GM23338 (cell line): ENCODE measurements at regions not wholly inside any gene's neighbourhood (a gene's known extent, or its start where the extent isn't known, plus 50 kb on each side); places are given as distances from the start of the nearest gene placed in this dataset.

Experiments
- CREB1 ChIP-seq: fragments of 250-450 bp; sonication (Bioruptor Pico); IDR thresholded peaks from 2 replicates; pipeline ENCODE4 v1.5.0; 2020; ENCODE audit warnings: low read depth, mild to moderate bottlenecking, moderate library complexity
- JUNB ChIP-seq: IDR thresholded peaks from one replicate; pipeline ENCODE4 v1.6.1; 2016; ENCODE audit warnings: antibody characterized with exemption; ENCODE audit not compliant: unreplicated experiment
- ZNF114 ChIP-seq: fragments of 250-450 bp; sonication (Bioruptor Pico); IDR thresholded peaks from 2 replicates; pipeline ENCODE4 v1.5.0; 2020; ENCODE audit warnings: mild to moderate bottlenecking, moderate library complexity
- ZNF331 ChIP-seq: fragments of 250-450 bp; sonication (Bioruptor Pico); IDR thresholded peaks from 2 replicates; pipeline ENCODE4 v1.5.0; 2020; ENCODE audit warnings: low read depth, mild to moderate bottlenecking, moderate library complexity
- TF ChIP-seq, protein P1 (sequence below): IDR thresholded peaks from one replicate; pipeline ENCODE4 v1.6.1; 2018; ENCODE audit warnings: antibody characterized with exemption; ENCODE audit not compliant: unreplicated experiment

DNA sequence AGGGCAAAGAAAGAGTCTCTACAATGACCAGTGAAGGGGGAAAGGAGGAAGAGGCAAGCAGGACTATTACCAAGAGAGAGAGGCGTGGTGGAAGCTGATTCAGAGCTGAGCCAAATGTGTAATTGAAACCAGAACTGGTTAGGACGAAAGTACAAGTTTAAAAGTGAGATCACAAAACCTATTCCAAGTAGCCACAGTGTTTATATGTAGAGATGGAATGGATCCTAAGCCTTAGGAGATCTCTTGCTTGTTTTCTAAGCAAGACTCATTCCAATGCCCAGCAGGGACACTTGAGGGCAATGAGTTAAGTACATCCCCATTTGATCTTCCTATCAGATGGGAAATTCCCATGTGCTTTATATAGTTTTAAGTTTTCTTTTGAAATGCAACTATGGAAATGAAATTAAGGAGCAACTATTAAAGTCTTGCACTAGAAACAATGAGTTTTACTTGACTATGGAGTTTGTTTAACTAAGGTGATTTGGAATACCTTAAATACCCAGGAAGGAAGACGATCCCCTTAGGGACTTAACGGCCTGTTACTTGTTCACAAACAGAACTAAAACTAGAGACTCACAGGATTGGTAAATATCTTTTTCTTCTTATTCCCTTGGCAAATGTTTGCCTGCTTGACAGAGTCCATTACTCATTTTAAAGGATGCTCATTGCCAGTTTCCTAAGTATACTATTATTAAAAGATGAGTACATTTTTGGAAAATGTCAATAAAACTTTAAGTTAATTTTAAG, 51.1 kb upstream of the SNX2 start (continued):
- TF ChIP-seq, protein P1, sequence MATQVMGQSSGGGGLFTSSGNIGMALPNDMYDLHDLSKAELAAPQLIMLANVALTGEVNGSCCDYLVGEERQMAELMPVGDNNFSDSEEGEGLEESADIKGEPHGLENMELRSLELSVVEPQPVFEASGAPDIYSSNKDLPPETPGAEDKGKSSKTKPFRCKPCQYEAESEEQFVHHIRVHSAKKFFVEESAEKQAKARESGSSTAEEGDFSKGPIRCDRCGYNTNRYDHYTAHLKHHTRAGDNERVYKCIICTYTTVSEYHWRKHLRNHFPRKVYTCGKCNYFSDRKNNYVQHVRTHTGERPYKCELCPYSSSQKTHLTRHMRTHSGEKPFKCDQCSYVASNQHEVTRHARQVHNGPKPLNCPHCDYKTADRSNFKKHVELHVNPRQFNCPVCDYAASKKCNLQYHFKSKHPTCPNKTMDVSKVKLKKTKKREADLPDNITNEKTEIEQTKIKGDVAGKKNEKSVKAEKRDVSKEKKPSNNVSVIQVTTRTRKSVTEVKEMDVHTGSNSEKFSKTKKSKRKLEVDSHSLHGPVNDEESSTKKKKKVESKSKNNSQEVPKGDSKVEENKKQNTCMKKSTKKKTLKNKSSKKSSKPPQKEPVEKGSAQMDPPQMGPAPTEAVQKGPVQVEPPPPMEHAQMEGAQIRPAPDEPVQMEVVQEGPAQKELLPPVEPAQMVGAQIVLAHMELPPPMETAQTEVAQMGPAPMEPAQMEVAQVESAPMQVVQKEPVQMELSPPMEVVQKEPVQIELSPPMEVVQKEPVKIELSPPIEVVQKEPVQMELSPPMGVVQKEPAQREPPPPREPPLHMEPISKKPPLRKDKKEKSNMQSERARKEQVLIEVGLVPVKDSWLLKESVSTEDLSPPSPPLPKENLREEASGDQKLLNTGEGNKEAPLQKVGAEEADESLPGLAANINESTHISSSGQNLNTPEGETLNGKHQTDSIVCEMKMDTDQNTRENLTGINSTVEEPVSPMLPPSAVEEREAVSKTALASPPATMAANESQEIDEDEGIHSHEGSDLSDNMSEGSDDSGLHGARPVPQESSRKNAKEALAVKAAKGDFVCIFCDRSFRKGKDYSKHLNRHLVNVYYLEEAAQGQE: no peak
- TF ChIP-seq ZNF114 (CRISPR knock-in tag): no peak
- TF ChIP-seq ZNF331 (CRISPR knock-in tag): no peak
- no peak for TF ChIP-seq JUNB
- no peak for TF ChIP-seq CREB1 (CRISPR knock-in tag)
